OCI-LY1 (cell line): ENCODE measurements at regions not wholly inside any gene's neighbourhood (a gene's known extent, or its start where the extent isn't known, plus 50 kb on each side); places are given as distances from the start of the nearest gene placed in this dataset.

Source experiments
- CTCF ChIP-seq: fragments of 200-600 bp; sonication (generic), shearing (Covaris generic); IDR thresholded peaks from 2 replicates; pipeline ENCODE4 v1.5.1; 2017; ENCODE audit warnings: mild to moderate bottlenecking, antibody characterized with exemption, low read length, moderate library complexity, mixed read lengths
- EZH2 ChIP-seq: fragments of 200-600 bp; sonication (generic), shearing (Covaris generic); IDR thresholded peaks from 2 replicates; pipeline ENCODE4 v1.8.0; 2017; ENCODE audit warnings: borderline replicate concordance, mixed run types, mild to moderate bottlenecking, antibody characterized with exemption, low read length, moderate library complexity, mixed read lengths

GRCh38 chr1:60160141-60160540 is 86.6 kb upstream of the C1orf87 start:
- TF ChIP-seq CTCF (no peak), EZH2 (no peak)
